ENCODE measurements at regions not wholly inside any gene's neighbourhood (a gene's known extent, or its start where the extent isn't known, plus 50 kb on each side); places are given as distances from the start of the nearest gene placed in this dataset.

DNA sequence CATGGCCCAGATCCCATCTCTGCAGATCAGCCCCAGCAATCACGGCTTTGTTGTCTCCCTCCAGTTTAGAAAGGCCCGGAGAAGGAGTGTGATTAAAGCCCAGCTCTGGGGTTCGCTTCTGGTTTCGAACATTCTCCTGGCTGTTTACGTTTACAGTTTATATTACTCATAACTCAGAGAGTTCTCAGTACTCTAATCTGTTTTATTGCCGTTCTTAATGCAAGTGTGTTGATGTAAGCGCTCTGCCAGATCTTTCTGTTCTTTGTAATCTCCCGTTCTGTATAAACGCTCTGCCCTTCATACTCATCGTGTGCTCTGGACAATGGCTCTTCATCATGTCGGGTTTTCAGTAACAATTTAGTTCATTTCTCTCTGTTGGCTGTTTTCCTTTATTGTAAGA, 82.5 kb upstream of the PRNP start:
- no peak for DNase-seq
- in situ Hi-C loops (cut with HindIII; ENCODE audit: low pct_ligation_motif_present, low pct_unique_long_range_greater_than_20kb, low sequenced_read_pairs), result no loop called here

DNA sequence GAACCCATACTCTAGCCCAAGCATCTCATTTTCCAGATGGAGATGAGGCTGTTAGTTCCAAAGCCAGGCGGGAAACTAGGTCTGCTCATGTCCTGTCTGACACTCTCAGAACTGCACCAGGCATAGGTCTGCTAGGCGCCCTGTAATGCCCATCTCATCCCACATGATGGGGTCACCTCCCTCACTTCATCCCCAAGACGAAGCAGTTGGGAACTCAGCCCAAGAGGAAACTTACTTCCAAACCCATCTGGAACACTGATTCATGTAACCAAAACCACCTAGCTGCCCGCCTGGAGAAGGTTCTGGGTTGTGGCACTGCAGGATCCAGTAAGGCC, 84.0 kb upstream of the PRNP start:
- no peak for DNase-seq
- in situ Hi-C loops (cut with HindIII; ENCODE audit: low pct_ligation_motif_present, low pct_unique_long_range_greater_than_20kb, low sequenced_read_pairs), result no loop called here

DNA sequence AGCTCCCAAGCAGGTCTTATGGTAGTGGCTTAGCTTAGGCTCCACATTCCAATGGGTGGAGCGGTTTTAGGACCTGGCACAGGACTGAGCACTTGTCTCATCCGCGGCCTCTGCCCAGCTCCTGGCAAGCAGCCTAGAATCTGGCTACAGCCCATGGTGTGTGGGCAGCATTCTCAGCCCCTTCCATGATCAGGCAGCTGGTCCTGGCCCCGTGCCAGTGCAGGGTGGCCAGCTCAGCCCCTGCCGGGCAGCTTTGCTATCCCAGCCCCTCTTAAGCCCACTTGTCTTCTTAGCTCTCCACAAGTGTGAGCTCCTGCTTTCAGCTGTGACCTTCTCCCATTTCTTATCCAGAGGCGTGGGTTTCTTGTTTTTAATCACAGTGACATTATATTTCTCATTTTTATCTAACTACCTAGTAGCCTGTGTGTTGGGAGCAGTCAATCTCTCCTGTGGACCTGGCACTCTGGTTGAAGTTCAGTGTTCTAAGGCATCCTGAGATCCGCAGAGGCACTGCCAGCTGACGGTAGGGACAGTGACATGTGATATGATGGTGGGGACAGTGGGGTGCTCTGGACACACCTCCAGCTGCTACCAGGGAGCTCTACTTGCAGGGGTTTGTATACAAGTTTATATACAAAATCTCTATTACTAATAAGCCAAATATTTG, 84.5 kb upstream of the PRNP start:
- peak; percentile 83 for DNase-seq
- in situ Hi-C loops (cut with HindIII; ENCODE audit: low pct_ligation_motif_present, low pct_unique_long_range_greater_than_20kb, low sequenced_read_pairs), result no loop called here

- no peak for DNase-seq
- in situ Hi-C loops (cut with HindIII; ENCODE audit: low pct_ligation_motif_present, low pct_unique_long_range_greater_than_20kb, low sequenced_read_pairs), result no loop called here
Observed at GRCh38 chr20:4600308-4601014, 85.8 kb upstream of the PRNP start.

- no peak for DNase-seq
- in situ Hi-C loops (cut with HindIII; ENCODE audit: low pct_ligation_motif_present, low pct_unique_long_range_greater_than_20kb, low sequenced_read_pairs), result no loop called here
Observed at GRCh38 chr20:4597215-4597614, 89.0 kb upstream of the PRNP start.

GRCh38 chr20:4593149-4593525, 93.1 kb upstream of the PRNP start:
- in situ Hi-C loops (cut with HindIII; ENCODE audit: low pct_ligation_motif_present, low pct_unique_long_range_greater_than_20kb, low sequenced_read_pairs), result no loop called here
- DNase-seq, result no peak

DNA sequence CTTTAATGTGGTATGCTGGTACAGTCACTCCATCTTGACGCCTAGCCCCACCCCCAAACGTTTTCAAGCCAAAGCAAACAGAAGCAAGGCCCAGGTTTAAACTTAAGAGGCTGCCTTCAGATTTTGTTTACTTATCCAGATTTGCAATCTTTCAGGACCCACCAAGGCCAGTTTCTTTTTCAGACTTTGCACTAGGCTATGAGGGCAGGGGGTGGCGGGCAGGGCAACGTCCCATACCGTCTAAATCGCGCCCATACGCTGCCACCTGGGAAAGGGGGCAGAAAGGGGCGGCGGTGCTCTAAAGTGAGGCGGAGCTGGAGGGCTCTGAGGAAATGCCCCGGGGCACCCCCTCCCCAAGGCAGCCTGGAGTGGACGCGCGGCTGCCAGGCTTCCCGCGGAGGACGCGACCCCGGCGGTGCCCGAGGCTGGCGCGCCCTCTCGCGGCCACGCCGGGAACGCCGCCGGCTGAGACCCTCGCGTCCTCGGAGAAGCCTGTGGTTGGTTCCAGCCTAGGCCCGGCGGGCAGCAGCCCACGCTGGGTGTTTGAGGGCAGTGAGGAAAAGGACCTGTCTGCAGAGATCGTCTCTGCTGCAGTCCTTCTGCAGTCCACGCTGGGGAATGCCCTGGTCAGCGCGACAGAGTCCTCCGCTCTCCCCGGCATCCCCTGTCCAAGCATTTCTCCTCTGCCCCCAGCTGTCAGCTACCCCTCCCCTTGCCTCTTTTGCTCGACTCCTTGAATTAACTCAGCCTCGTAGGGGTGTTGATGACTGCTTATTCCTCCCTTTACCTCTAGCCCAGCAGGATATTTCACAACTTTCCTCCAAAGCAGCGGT, 93.7 kb upstream of the PRNP start:
- in situ Hi-C loops (cut with HindIII; ENCODE audit: low pct_ligation_motif_present, low pct_unique_long_range_greater_than_20kb, low sequenced_read_pairs), result no loop called here
- peak; percentile 32 for DNase-seq

- in situ Hi-C loops (cut with HindIII; ENCODE audit: low pct_ligation_motif_present, low pct_unique_long_range_greater_than_20kb, low sequenced_read_pairs), result no loop called here
- DNase-seq, result no peak
Observed at GRCh38 chr20:4591975-4592315, 94.3 kb upstream of the PRNP start.

GRCh38 chr20:4585758-4586157, 100.5 kb upstream of the PRNP start:
- in situ Hi-C loops (cut with HindIII; ENCODE audit: low pct_ligation_motif_present, low pct_unique_long_range_greater_than_20kb, low sequenced_read_pairs), result no loop called here
- DNase-seq, result no peak

- in situ Hi-C loops (cut with HindIII; ENCODE audit: low pct_ligation_motif_present, low pct_unique_long_range_greater_than_20kb, low sequenced_read_pairs), result no loop called here
- DNase-seq, result peak; percentile 59
Observed at GRCh38 chr20:4585104-4585753, 101.0 kb upstream of the PRNP start.

GRCh38 chr20:4584510-4584909, 101.7 kb upstream of the PRNP start:
- DNase-seq, result no peak
- in situ Hi-C loops (cut with HindIII; ENCODE audit: low pct_ligation_motif_present, low pct_unique_long_range_greater_than_20kb, low sequenced_read_pairs), result no loop called here

DNA sequence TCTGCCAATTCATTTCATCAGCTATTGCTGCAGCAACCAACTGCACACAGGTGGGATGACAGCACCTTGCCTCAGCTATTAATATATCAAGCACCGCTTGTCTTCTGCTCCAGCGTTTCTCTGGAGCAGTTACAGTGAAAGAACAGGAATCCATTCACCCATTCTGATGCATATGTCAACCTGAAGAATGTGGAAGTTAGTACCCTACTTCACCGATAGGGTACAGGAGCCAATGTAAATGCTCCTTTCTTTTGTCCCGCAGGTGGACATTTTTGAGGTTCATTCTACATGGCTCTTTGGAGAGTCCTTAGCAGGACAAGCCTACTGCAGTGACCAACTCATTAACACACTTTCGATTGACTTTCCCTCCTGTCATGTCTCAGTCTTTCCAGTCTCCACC, 104.4 kb upstream of the PRNP start:
- DNase-seq, result no peak
- in situ Hi-C loops (cut with HindIII; ENCODE audit: low pct_ligation_motif_present, low pct_unique_long_range_greater_than_20kb, low sequenced_read_pairs), result no loop called here

DNA sequence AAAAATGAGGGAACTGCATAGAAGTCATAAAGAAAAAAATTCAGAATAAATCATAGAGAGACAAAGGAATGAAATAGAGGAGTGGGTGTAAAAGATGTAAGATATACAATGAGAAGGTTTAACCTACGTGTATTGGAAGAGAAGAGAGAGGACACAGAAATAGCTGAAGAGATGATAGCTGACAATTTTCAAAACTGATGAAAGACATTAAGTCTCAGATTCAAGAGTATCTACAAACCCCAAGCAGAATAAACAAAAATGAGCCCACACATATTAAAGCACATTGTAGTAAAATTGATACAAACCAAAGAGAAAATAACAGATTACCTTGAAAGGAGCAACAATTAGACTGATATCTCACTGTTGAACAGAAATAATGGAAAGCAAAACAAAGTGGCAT, 107.9 kb upstream of the PRNP start:
- no peak for DNase-seq
- in situ Hi-C loops (cut with HindIII; ENCODE audit: low pct_ligation_motif_present, low pct_unique_long_range_greater_than_20kb, low sequenced_read_pairs), result no loop called here

DNA sequence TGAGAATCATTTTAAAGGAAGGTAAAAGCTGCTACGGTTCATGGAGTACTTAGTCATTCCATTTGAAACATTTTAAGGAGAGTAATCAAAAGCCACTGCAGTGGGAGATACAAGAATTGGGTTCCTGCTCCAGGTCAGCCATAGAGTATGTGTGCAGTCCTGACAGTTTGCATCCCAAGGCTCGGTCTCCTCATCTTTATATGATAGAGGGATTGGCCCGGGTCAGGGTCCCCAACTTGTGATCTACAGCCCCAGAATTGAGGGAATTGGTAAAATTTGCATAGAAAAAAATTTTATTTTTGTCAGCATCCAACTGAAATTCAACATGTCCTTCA, 111.9 kb upstream of the PRNP start:
- in situ Hi-C loops (cut with HindIII; ENCODE audit: low pct_ligation_motif_present, low pct_unique_long_range_greater_than_20kb, low sequenced_read_pairs), result no loop called here
- DNase-seq, result no peak

- DNase-seq, result peak; percentile 85
- in situ Hi-C loops (cut with HindIII; ENCODE audit: low pct_ligation_motif_present, low pct_unique_long_range_greater_than_20kb, low sequenced_read_pairs), result no loop called here
Observed at GRCh38 chr20:4573564-4574355, 112.5 kb upstream of the PRNP start.

GRCh38 chr20:4571759-4572531, 114.3 kb upstream of the PRNP start:
- in situ Hi-C loops (cut with HindIII; ENCODE audit: low pct_ligation_motif_present, low pct_unique_long_range_greater_than_20kb, low sequenced_read_pairs), result no loop called here
- DNase-seq, result no peak

DNA sequence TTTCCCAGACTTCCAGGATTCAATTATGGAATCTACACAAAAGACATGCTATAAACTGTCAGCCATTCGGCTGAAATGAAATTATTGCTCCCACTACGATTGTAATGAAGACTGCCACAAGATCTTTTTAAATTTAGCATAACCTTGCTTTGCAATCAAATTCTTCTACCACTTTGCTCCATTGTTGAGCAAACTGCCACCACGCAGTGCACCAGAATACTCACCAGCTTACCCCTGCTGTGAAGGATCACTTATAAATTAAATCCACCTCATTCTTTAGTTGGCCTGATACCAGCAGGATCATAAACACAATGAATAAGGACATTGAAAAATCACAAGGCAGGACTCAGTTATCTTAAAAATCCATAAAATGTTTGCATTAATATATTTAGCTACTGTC, 116.4 kb upstream of the PRNP start:
- no peak for DNase-seq
- in situ Hi-C loops (cut with HindIII; ENCODE audit: low pct_ligation_motif_present, low pct_unique_long_range_greater_than_20kb, low sequenced_read_pairs), result no loop called here

DNA sequence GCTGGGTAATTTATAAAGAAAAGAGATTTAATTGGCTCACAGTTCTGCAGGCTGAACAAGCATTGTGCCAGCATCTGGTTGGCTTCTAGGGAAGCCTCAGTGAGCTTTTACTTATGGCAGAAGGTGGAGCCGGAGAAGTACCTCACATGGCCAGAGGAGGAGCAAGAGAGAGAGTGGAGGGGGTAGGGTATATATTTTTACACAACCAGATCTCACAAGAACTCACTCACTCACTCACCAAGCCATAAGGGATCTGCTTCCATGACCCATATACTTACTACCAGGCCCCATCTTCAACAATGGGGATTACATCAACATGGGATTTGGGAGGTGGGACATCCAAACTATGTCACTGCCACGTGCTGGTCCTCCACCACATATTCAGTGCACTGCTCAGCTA, 117.2 kb upstream of the PRNP start:
- in situ Hi-C loops (cut with HindIII; ENCODE audit: low pct_ligation_motif_present, low pct_unique_long_range_greater_than_20kb, low sequenced_read_pairs), result no loop called here
- DNase-seq, result no peak
